Esophagus muscularis mucosa (tissue), 4 donors: ENCODE measurements at regions not wholly inside any gene's neighbourhood (a gene's known extent, or its start where the extent isn't known, plus 50 kb on each side); places are given as distances from the start of the nearest gene placed in this dataset.

Source experiments
- CTCF ChIP-seq, 3 experiments: fragments of 200-600 bp in 2 of 3; fragments of 450-650 bp in 1 of 3; sonication (generic) in 2 of 3; IDR thresholded peaks; one replicate each; pipeline ENCODE4 v1.5.1; 2017 to 2019; ENCODE audit warnings: antibody characterized with exemption in 3 of 3, mild to moderate bottlenecking in 2 of 3, moderate library complexity in 1 of 3
- EP300 ChIP-seq: sonication (generic); formaldehyde crosslinking; IDR thresholded peaks from one replicate; pipeline ENCODE4 v1.6.1; 2017; ENCODE audit warnings: antibody characterized with exemption
- POLR2A ChIP-seq: fragments of 450-650 bp; IDR thresholded peaks from one replicate; pipeline ENCODE4 v1.6.1; 2017; ENCODE audit warnings: antibody characterized with exemption, moderate library complexity, mild to moderate bottlenecking, low read depth
- POLR2AphosphoS5 ChIP-seq, 2 donors: sonication (generic); formaldehyde crosslinking; IDR thresholded peaks; one replicate each; pipeline ENCODE4 v1.6.1; 2017; ENCODE audit warnings: antibody characterized with exemption in 2 of 2

GRCh38 chr19:23516266-23516665 is 121.0 kb upstream of the ZNF91 start:
- no peak for TF ChIP-seq CTCF (IDR thresholded peaks at IDR 0.05)
- TF ChIP-seq POLR2AphosphoS5 (IDR thresholded peaks at IDR 0.05) = no peak
- no peak for TF ChIP-seq EP300
- TF ChIP-seq POLR2A = no peak
